ENCODE measurements at regions not wholly inside any gene's neighbourhood (a gene's known extent, or its start where the extent isn't known, plus 50 kb on each side); places are given as distances from the start of the nearest gene placed in this dataset.
"Not testable (repeated sequence)": the region's sequence is repeated elsewhere in the genome, so short reads cannot be mapped to it uniquely, and the experiment has no call there.

DNA sequence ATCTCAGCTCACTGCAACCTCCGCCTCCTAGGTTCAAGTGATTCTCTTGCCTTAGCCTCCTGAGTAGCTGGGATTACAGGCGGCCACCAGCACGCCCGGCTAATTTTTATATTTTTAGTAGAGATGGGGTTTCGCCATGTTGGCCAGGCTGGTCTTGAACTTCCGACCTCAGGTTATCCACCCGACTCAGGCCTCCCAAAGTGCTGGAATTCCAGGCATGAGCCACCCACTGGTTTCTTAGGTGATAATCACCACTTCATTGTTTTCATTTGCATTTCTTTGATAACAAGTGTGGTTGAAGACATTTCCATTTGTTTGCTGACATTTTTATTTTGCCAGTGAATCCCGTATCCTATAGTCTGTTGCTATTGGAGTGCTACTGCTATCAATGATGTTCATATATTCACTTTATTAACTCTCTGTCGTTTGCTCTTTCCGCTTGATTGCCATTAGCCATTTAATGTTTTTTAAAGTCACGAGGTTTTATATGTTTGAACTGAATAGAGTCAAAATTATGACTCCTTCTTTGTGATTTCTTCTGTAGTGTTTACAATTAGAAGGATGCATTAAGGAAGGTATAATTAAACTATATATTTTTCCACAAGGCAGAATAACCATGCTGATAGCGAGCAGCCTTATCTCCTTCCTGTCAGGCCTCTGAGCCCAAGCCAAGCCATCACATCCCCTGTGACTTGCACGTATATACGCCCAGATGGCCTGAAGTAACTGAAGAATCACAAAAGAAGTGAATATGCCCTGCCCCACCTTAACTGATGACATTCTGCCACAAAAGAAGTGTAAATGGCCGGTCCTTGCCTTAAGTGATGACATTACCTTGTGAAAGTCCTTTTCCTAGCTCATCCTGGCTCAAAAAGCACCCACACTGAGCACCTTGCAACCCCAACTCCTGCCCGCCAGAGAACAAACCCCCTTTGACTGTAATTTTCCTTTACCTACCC, 87.3 kb upstream of the DAPK1 start:
- not testable (repeated sequence) for TF ChIP-seq EZH2 (IDR thresholded peaks at IDR 0.05; ENCODE audit: insufficient read depth, poor library complexity, severe bottlenecking); EZH2phosphoT487 (IDR thresholded peaks at IDR 0.05; ENCODE audit: insufficient read depth, low read depth)
